Transverse colon (tissue), 4 donors: ENCODE measurements at regions not wholly inside any gene's neighbourhood (a gene's known extent, or its start where the extent isn't known, plus 50 kb on each side); places are given as distances from the start of the nearest gene placed in this dataset.
A peak's percentile ranks its signal among the peaks of the same experiment; 100 is the strongest.

Experiments
- DNase-seq: peaks from one replicate; pipeline ENCODE4 v3.0.0-alpha.2; 2019
- H3K27ac ChIP-seq, 4 donors: fragments of 200-600 bp; sonication (generic); 2 replicates each; pipeline ENCODE4 v1.5.1; 2016 to 2018; ENCODE audit warnings: inconsistent platforms in 4 of 4
- H3K27me3 ChIP-seq: fragments of 200-600 bp; sonication (generic); 2 replicates; pipeline ENCODE4 v1.5.1; 2017; ENCODE audit warnings: inconsistent platforms
- H3K36me3 ChIP-seq, 4 donors: fragments of 200-600 bp; sonication (generic); 2 replicates each; pipeline ENCODE4 v1.5.1; 2017 to 2019; ENCODE audit warnings: inconsistent platforms in 4 of 4
- H3K4me1 ChIP-seq, 4 donors: fragments of 200-600 bp; sonication (generic); 2 replicates each; pipeline ENCODE4 v1.5.1; 2017 to 2020; ENCODE audit warnings: inconsistent platforms in 4 of 4
- H3K4me3 ChIP-seq, 4 donors: fragments of 200-600 bp; sonication (generic); 1 replicate in 1 of 4; 2 replicates in 3 of 4; pipeline versions ENCODE4 v1.5.1 to v1.6.1; 2017 to 2019; ENCODE audit warnings: inconsistent platforms in 4 of 4
- H3K9me3 ChIP-seq, 2 donors: fragments of 200-600 bp; sonication (generic); 2 replicates each; pipeline ENCODE4 v1.5.1; 2017 to 2019; ENCODE audit warnings: inconsistent platforms in 2 of 2
- EP300 ChIP-seq: sonication (generic); formaldehyde crosslinking; IDR thresholded peaks from one replicate; pipeline ENCODE4 v1.6.1; 2017; ENCODE audit warnings: antibody characterized with exemption, low read depth
- POLR2A ChIP-seq: fragments of 450-650 bp; IDR thresholded peaks from one replicate; pipeline ENCODE4 v1.6.1; 2016; ENCODE audit warnings: antibody characterized with exemption, mild to moderate bottlenecking, moderate library complexity
- POLR2AphosphoS5 ChIP-seq, 3 donors: sonication (generic); formaldehyde crosslinking; IDR thresholded peaks; one replicate each; pipeline ENCODE4 v1.6.1; 2016; ENCODE audit warnings: antibody characterized with exemption in 3 of 3
- WGBS, 2 donors: methylation state at CpG; one replicate each; pipeline ENCODE4 v1.1.5; 2018; ENCODE audit warnings: low coverage in 1 of 2; 5-methylcytosine and 5-hydroxymethylcytosine counted together
- in situ Hi-C, 4 donors: fragments of 200-750 bp; cut with MboI; loops; one replicate each; pipeline versions ENCODE4 v1.15.0 to v1.15.1; 2017; ENCODE audit warnings: low sequenced_read_pairs in 3 of 4, low pct_ligation_motif_present in 1 of 4, low pct_unique_long_range_greater_than_20kb in 1 of 4
- intact Hi-C: fragments of 100-400 bp; cut with DNase I; formaldehyde crosslinking; loops from one replicate; pipeline ENCODE4 v1.15.1; 2023; ENCODE audit warnings: low total_unique reads
- TF ChIP-seq, protein P1 (sequence below), 5 experiments: fragments of 200-600 bp in 3 of 5; fragments of 450-650 bp in 2 of 5; sonication (generic) in 3 of 5; IDR thresholded peaks; 1 replicate in 2 of 5; 2 replicates in 3 of 5; pipeline ENCODE4 v1.5.1; 2016 to 2017; ENCODE audit warnings: antibody characterized with exemption in 5 of 5, inconsistent platforms in 3 of 5, mild to moderate bottlenecking in 2 of 5, moderate library complexity in 1 of 5

DNA sequence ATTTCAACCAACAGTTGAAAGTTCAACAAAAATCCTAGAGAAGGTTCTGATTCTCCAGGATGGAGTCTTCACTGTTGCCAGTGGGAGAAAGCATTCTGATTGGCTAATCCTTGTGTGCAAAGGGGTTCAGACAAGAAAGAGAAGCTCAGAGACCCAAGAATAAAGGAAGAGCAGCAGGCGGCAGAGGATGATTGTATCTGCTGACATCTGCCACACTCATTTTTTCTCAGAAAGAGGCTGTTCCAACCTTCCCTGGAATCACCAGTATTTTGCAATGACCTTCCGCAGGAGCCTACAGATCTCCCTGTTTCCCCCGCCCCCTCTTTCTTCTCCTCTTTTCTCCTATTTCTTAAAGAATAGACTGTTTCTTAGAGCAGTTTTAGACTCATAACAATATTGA, 376.7 kb downstream of the CDH26 start:
- Histone ChIP-seq H3K4me1 (no peaks in the 10 kb centered on the region), H3K4me3 (no peak overlapping the region), H3K36me3 (no peaks in the 10 kb centered on the region), H3K27ac (no peak overlapping the region), H3K9me3 (no peaks in the 10 kb centered on the region), H3K27me3 (no peaks in the 10 kb centered on the region)
- WGBS, 2 donors, result 83 to 95% methylated on average over 1 to 3 of the region's 3 CpGs
- TF ChIP-seq EP300, result no peak
- TF ChIP-seq POLR2AphosphoS5 (IDR thresholded peaks at IDR 0.05), result no peak
- TF ChIP-seq, protein P1, sequence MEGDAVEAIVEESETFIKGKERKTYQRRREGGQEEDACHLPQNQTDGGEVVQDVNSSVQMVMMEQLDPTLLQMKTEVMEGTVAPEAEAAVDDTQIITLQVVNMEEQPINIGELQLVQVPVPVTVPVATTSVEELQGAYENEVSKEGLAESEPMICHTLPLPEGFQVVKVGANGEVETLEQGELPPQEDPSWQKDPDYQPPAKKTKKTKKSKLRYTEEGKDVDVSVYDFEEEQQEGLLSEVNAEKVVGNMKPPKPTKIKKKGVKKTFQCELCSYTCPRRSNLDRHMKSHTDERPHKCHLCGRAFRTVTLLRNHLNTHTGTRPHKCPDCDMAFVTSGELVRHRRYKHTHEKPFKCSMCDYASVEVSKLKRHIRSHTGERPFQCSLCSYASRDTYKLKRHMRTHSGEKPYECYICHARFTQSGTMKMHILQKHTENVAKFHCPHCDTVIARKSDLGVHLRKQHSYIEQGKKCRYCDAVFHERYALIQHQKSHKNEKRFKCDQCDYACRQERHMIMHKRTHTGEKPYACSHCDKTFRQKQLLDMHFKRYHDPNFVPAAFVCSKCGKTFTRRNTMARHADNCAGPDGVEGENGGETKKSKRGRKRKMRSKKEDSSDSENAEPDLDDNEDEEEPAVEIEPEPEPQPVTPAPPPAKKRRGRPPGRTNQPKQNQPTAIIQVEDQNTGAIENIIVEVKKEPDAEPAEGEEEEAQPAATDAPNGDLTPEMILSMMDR (IDR thresholded peaks at IDR 0.05), result no peak
- no peak for TF ChIP-seq POLR2A
- intact Hi-C loops (no loop called here), in situ Hi-C loops (no loop called here)
- DNase-seq, result no peak

DNA sequence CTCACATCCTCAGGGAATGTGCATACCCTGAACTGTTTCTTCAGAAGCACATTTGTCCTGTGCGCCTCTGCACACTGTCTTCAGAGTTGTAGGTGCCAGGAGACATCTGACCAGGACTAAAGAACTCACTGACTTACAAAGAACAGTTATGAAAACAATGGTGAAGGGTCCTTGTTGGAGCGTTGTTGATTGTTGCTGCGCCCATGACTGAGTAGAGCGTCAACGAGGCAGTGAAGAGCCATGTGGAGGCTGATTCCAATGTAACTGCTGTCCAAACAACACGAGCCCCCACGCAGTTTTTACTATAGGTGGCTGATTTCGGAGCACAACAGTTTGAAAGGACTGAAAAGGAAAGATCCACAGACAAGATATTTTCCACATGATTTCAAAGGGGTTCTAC, 380.3 kb downstream of the CDH26 start:
- 82 to 85% methylated on average over 7 to 8 of the region's 8 CpGs for WGBS, 2 donors
- Histone ChIP-seq H3K4me1 (no peaks in the 10 kb centered on the region), H3K36me3 (no peaks in the 10 kb centered on the region), H3K4me3 (no peak overlapping the region), H3K27ac (no peak overlapping the region), H3K9me3 (no peaks in the 10 kb centered on the region), H3K27me3 (no peaks in the 10 kb centered on the region)
- no peak for DNase-seq
- TF ChIP-seq POLR2AphosphoS5 (IDR thresholded peaks at IDR 0.05), result no peak
- TF ChIP-seq EP300, result no peak
- TF ChIP-seq, protein P1 (IDR thresholded peaks at IDR 0.05), result no peak
- TF ChIP-seq POLR2A, result no peak
- intact Hi-C loops (no loop called here), in situ Hi-C loops (no loop called here)

DNA sequence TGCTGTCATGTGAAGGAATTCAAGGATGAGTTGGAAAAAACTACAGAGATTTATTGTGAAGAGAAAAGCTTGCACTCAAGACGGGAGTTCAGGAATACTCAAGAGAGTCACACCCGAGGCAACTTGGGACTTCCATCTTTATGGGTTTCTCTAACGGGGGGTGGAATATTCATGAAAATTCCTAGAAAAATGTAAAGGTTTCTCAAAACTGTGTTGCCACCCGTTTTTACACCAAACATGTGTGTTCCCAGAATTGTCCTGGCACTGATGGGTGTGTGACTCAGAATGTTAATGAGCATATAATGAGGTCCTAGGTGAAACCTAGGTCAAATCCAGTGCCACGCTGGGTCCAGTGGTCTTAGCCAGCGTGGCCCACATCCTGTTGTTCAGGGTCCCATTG, 381.5 kb downstream of the CDH26 start:
- H3K36me3 ChIP-seq, result no peaks in the 10 kb centered on the region
- no peak for DNase-seq
- no peaks in the 10 kb centered on the region for H3K27me3 ChIP-seq
- intact Hi-C loops, result no loop called here
- 67 to 80% methylated on average over 3 to 6 of the region's 6 CpGs for WGBS, 2 donors
- no peak overlapping the region for H3K4me3 ChIP-seq
- TF ChIP-seq POLR2AphosphoS5 (IDR thresholded peaks at IDR 0.05) (no peak), EP300 (no peak), POLR2A (no peak)
- TF ChIP-seq, protein P1 (IDR thresholded peaks at IDR 0.05), result no peak
- no peak overlapping the region for H3K27ac ChIP-seq
- H3K4me1 ChIP-seq, result no peaks in the 10 kb centered on the region
- in situ Hi-C loops, result no loop called here
- no peaks in the 10 kb centered on the region for H3K9me3 ChIP-seq

DNA sequence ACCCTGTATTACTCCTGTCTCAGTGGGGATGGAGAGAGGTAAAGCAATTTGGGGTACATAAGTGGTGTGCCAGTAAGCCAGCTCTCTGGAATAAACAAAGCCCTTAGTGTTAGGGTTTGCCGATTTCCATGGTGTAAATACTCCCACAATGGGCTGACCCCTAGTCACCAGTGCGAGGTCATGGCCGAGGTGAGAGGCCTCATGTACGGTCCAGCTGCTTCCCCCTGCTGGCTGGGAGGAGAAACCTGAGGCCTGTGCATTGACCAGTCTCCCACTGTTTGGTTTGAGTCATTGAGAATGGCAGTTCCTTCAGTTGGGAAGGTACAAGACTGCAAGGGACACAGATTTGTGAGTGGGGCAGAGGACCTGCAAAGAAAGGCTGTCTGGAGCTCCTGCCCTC, 382.0 kb downstream of the CDH26 start:
- Histone ChIP-seq H3K27ac (no peak overlapping the region), H3K4me3 (no peak overlapping the region), H3K27me3 (no peaks in the 10 kb centered on the region), H3K9me3 (no peaks in the 10 kb centered on the region), H3K4me1 (no peaks in the 10 kb centered on the region), H3K36me3 (no peaks in the 10 kb centered on the region)
- in situ Hi-C loops, result no loop called here
- 96% methylated on average over 4 of the region's 4 CpGs; no CpG with 5 or more reads in 1 of the 2 donors for WGBS, 2 donors
- TF ChIP-seq POLR2A, result no peak
- intact Hi-C loops, result no loop called here
- DNase-seq, result no peak

DNA sequence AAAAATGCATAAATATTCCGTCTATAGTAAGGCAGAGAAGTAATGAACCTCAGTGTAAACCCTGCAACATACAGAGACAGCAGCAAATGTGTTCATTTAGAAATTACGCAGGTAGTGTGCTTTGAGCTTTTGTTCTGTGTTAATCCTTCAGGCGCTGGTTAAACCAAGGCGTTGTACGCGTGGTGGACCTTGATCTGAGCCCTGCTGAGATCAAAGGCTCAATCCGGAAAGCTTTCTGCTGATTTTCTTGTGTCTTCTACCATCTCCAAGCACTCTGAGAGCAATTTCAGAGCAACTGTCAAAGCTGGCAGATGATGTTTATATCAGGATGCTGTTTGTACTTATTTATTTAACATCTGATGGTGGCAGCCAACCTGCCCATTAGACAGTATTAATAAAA, 382.8 kb downstream of the CDH26 start:
- DNase-seq, result peak; percentile 11
- Histone ChIP-seq H3K36me3 (no peaks in the 10 kb centered on the region), H3K27ac (no peak overlapping the region), H3K4me1 (no peaks in the 10 kb centered on the region), H3K27me3 (no peaks in the 10 kb centered on the region), H3K4me3 (no peak overlapping the region), H3K9me3 (no peaks in the 10 kb centered on the region)
- in situ Hi-C loops, result no loop called here
- WGBS, 2 donors, result 38 to 58% methylated on average over 6 to 7 of the region's 7 CpGs
- intact Hi-C loops, result no loop called here
- TF ChIP-seq, protein P1 (IDR thresholded peaks at IDR 0.05), result no peak
- TF ChIP-seq POLR2AphosphoS5 (IDR thresholded peaks at IDR 0.05) (no peak), EP300 (no peak)
